ENCODE measurements at regions not wholly inside any gene's neighbourhood (a gene's known extent, or its start where the extent isn't known, plus 50 kb on each side); places are given as distances from the start of the nearest gene placed in this dataset.

DNA sequence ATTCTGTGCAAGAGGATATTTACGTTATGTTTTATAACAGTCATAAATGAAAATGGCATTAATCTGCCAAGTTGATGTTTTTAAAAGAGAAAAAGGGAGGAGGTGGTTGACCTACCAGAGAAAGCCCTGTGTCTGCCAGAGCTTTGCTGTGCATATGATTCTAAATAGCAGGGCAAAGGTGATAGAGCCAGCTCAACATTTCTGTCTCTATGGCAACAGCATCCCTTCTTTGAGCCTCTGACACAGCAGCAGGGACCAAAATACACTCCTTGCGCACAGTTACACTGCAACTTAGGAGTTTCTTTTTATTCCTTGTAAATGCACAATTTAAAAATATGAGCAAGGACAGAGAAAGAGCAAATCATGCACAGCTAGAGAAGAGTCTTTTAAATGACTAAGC is 133.3 kb upstream of the RAI2 start:
- TF ChIP-seq POLR2AphosphoS5 (IDR thresholded peaks at IDR 0.05; ENCODE audit: borderline replicate concordance, low read depth, low read length) (no peak), EZH2 (IDR thresholded peaks at IDR 0.05) (no peak)
